ENCODE measurements at regions not wholly inside any gene's neighbourhood (a gene's known extent, or its start where the extent isn't known, plus 50 kb on each side); places are given as distances from the start of the nearest gene placed in this dataset.
"Not testable (repeated sequence)": the region's sequence is repeated elsewhere in the genome, so short reads cannot be mapped to it uniquely, and the experiment has no call there.

DNA sequence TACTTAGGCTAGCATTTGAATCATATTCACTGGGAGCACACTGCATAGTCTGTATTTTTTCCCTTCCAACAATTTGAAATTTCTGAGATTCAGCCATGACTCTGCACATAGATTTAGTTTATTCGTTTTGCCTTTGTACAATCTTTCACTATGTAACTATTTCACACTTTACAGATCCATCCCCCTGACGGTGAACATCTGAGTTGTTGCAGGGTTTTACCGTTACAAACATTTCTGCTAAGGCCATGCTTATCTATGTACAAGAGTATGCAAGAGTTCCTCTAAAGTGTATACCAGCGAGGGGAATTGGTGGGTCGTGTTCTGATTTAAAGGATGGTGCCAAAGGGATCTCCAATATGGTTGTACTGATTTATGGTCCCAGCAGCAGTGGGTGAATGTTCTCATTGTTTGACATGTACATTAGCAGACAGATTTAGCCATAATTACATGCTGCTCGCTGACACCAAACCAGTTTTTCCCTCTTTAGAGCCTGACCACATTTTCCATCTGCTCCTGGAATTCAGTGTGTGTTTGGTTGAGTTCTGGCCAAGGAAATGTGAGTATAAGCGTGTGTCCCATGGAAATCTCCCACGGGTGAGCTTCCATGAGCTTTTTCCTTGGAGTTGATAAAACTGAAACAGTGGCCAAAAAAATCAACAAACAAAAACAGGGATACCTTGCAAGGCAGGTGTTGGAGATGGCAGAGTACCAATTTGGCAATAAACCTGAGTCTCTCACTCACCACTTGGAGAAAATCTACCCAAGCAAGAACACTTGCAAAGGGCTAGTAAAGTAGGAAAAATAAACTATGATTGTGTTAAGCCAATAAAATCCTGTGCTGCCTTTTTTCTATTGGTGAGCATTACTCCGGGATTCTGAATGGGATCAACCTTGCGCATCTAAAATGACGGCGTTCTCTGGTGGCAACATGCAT is 149.7 kb upstream of the MXRA5 start:
- Mint-ChIP-seq H3K27me3 (peaks cover 0 to 14% (median 0%) of the 10 kb centered on the region in 5 donors), H3K9me3 (peaks cover 0 to 26% (median 2%) of the 10 kb centered on the region in 9 donors)
- DNase-seq, ATAC-seq, H3K36me3 Mint-ChIP-seq, H3K4me3 Mint-ChIP-seq, H3K27ac Mint-ChIP-seq, H3K4me1 Mint-ChIP-seq, POLR2A ChIA-PET: not testable (repeated sequence)

GRCh38 chrX:3493605-3494004 is 147.2 kb upstream of the MXRA5 start:
- H3K27me3 Mint-ChIP-seq, result peaks cover 0 to 14% (median 0%) of the 10 kb centered on the region in 5 donors
- peaks cover 0 to 2% (median 0%) of the 10 kb centered on the region in 4 donors for H3K4me1 Mint-ChIP-seq
- peaks cover 0 to 7% (median 0%) of the 10 kb centered on the region in 3 donors for H3K36me3 Mint-ChIP-seq
- POLR2A ChIA-PET, result no interaction called here
- H3K4me3 Mint-ChIP-seq, result no peak overlapping the region
- ATAC-seq (no peak), DNase-seq (no peak)
- peaks cover 0 to 19% (median 2%) of the 10 kb centered on the region in 9 donors for H3K9me3 Mint-ChIP-seq
- H3K27ac Mint-ChIP-seq, result no peak overlapping the region

- H3K9me3 Mint-ChIP-seq, result peaks cover 0 to 4% (median 0%) of the 10 kb centered on the region in 9 donors
- DNase-seq (no peak), ATAC-seq (no peak)
- POLR2A ChIA-PET, result no interaction called here
- H3K4me1 Mint-ChIP-seq, result peaks cover 0 to 2% (median 0%) of the 10 kb centered on the region in 4 donors
- no peaks in the 10 kb centered on the region for H3K36me3 Mint-ChIP-seq
- no peak overlapping the region for H3K27ac Mint-ChIP-seq
- H3K4me3 Mint-ChIP-seq, result no peak overlapping the region
- H3K27me3 Mint-ChIP-seq, result peaks cover 0 to 11% (median 0%) of the 10 kb centered on the region in 5 donors
These were observed 139.3 kb upstream of the MXRA5 start for GRCh38 chrX:3485727-3486126.

DNA sequence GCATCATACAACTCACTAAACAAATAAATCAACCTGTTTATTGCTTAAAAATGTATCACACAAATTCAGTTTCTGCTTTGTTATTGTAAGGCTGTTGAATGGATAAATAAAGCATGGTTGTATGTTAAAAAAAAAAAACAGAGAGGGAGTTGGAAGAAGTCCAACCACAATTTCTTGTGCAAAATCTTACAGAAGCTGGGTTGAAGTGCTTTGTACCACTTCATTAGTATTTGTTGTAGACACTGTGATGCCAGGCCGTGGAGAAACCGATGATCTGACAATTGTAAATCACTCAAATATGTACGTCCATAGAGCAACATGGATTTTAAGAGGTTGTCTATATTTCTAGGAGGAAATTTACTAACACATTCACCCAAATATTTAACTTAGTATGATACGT is 132.6 kb upstream of the MXRA5 start:
- H3K36me3 Mint-ChIP-seq, result no peaks in the 10 kb centered on the region
- no peaks in the 10 kb centered on the region for H3K4me1 Mint-ChIP-seq
- peaks cover 0 to 14% (median 4%) of the 10 kb centered on the region in 9 donors for H3K9me3 Mint-ChIP-seq
- H3K27me3 Mint-ChIP-seq, result peaks cover 0 to 8% (median 0%) of the 10 kb centered on the region in 5 donors
- ATAC-seq (no peak), DNase-seq (no peak)
- H3K4me3 Mint-ChIP-seq, result no peak overlapping the region
- no peak overlapping the region for H3K27ac Mint-ChIP-seq
- POLR2A ChIA-PET, result no interaction called here

GRCh38 chrX:3476973-3477372 is 130.5 kb upstream of the MXRA5 start:
- Mint-ChIP-seq H3K4me1 (no peaks in the 10 kb centered on the region), H3K27me3 (peaks cover 0 to 9% (median 0%) of the 10 kb centered on the region in 5 donors), H3K9me3 (peaks cover 0 to 14% (median 4%) of the 10 kb centered on the region in 9 donors), H3K36me3 (no peaks in the 10 kb centered on the region), H3K4me3 (no peak overlapping the region), H3K27ac (no peak overlapping the region)
- no peak for DNase-seq
- POLR2A ChIA-PET, result no interaction called here
- ATAC-seq, result no peak

DNA sequence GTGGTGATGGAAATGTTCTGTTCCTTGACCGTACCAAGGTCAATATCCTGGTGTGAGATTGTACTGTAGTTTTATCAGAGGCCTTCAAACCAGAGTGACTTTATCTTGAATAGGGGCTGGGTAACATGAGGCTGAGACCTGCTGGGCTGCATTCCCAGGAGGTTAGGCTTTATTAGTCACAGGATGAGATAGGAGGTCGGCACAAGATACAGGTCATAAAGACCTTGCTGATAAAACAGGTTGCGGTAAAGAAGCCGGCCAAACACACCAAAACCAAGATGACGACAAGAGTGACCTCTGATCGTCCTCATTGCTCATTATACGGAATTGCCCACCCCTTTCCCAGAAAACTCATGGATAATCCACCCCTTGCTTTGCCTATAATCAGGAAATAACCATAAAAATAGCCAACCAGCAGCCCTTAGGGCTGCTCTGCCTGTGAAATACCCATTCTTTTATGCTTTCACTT is 123.8 kb upstream of the MXRA5 start:
- H3K4me1 Mint-ChIP-seq, H3K4me3 Mint-ChIP-seq, POLR2A ChIA-PET, H3K36me3 Mint-ChIP-seq, ATAC-seq, H3K27ac Mint-ChIP-seq, DNase-seq, H3K27me3 Mint-ChIP-seq: not testable (repeated sequence)
- peaks cover 0 to 14% (median 0%) of the 10 kb centered on the region in 9 donors for H3K9me3 Mint-ChIP-seq

DNA sequence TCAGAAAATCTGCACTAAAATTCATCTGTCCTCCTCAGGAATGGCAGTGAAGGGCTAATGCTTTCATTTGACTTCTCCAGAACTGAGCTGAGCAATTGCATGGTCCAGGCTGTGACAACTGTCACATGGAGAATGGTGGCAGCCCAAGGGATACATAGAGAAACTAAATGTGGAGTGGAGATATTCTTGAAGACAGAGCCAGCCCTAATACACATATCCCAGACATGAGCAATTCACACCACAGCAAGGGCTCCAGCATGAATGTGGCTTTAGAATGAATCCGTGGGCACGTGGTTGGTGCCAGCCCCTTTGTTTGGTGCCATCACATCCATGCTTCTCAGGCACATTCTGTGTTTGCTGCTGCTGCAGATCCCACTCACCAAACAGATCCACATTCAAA is 121.6 kb upstream of the MXRA5 start:
- DNase-seq, result no peak
- Mint-ChIP-seq H3K4me3 (no peak overlapping the region), H3K27ac (no peak overlapping the region), H3K4me1 (no peaks in the 10 kb centered on the region), H3K36me3 (peaks cover 0 to 4% (median 0%) of the 10 kb centered on the region in 3 donors), H3K9me3 (peaks cover 0 to 9% (median 0%) of the 10 kb centered on the region in 9 donors), H3K27me3 (peaks cover 0 to 4% (median 0%) of the 10 kb centered on the region in 5 donors)
- ATAC-seq, result no peak
- POLR2A ChIA-PET, result no interaction called here

DNA sequence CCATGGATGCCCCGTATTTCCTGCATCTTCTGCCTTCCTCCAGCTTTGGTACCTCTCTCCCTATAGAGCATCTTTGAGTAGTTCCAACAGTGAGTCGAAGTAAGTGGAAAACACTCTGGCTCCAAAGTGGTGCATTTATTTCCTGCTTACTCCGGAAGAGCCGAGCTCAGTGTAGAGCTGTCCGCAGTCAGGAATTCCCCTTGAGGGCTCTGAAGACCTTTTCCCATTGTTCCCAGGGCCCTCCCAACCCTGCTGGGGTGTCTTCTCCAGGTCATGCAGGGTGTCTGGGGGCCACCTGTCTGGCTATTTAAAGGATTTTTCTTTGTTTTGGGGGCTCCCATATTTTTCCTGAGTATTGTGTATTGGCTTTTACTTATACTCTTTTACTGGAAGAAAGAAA is 118.6 kb upstream of the MXRA5 start:
- DNase-seq (no peak), ATAC-seq (no peak)
- H3K4me3 Mint-ChIP-seq, result no peak overlapping the region
- H3K9me3 Mint-ChIP-seq, result peaks cover 0 to 17% (median 0%) of the 10 kb centered on the region in 9 donors
- H3K36me3 Mint-ChIP-seq, result peaks cover 0 to 4% (median 0%) of the 10 kb centered on the region in 3 donors
- H3K27ac Mint-ChIP-seq, result no peak overlapping the region
- POLR2A ChIA-PET, result no interaction called here
- H3K27me3 Mint-ChIP-seq, result peaks cover 0 to 4% (median 0%) of the 10 kb centered on the region in 5 donors
- H3K4me1 Mint-ChIP-seq, result no peaks in the 10 kb centered on the region

DNA sequence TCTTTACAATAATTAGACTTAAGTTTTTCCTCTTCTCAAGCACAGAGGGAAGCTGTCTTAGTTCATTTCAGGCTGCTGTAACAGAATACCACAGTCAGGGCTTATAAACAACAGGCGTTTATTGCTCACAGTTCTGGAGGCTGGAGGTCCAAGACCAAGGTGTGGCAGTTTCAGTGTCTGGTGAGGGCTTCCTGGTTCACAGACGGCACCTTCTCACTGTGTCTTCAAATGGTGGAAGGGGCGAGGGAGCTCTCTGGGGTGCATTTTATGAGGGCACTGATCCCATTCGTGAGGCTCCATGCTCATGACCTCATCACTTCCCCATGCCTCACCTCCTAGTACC is 115.7 kb upstream of the MXRA5 start:
- Mint-ChIP-seq H3K4me3 (no peak overlapping the region), H3K27me3 (peaks cover 0 to 4% (median under 1%) of the 10 kb centered on the region in 5 donors), H3K9me3 (peaks cover 0 to 16% (median 1%) of the 10 kb centered on the region in 9 donors), H3K4me1 (no peaks in the 10 kb centered on the region), H3K27ac (no peak overlapping the region), H3K36me3 (no peaks in the 10 kb centered on the region)
- DNase-seq (no peak), ATAC-seq (no peak)
- POLR2A ChIA-PET, result no interaction called here

DNA sequence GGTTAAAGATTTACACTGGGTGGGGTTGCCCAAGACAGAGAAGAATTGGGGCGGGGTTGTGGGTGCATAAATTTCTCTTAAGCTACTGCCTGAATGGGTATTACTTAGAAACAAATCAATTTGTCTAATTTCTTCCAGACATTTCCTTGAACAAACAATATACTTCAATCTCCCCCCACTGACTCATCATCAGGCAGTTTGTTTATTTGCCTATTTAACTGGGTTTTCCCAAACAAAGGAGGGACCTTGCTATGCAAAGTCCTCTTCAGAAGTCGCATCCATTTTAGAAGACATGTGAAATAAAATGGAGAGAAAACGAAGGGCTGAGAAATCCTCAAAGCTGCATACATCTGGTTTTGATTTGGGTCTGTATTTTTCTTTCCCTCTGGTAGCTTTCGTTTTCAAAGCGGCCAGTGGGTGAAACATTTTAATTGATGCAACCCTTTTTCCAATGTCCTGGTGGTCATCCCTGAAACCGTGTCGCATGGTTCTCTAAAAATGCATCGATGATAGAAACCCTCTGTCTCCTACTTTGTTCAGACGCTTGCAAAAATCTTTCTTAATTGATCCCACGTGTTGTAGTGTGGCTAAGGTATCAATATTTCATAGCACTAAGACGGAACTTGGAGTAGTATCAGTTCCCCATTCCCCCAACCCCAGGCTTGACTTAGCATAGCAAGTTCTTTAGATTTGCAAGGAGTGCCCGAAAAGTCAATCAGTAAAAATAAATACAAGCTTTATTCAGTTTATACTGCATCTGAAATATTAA is 115.1 kb upstream of the MXRA5 start:
- DNase-seq (no peak), ATAC-seq (no peak)
- H3K9me3 Mint-ChIP-seq, result peaks cover 0 to 16% (median 3%) of the 10 kb centered on the region in 9 donors
- H3K27me3 Mint-ChIP-seq, result peaks cover 0 to 4% (median 2%) of the 10 kb centered on the region in 5 donors
- no peaks in the 10 kb centered on the region for H3K4me1 Mint-ChIP-seq
- H3K27ac Mint-ChIP-seq, result no peak overlapping the region
- POLR2A ChIA-PET, result no interaction called here
- no peaks in the 10 kb centered on the region for H3K36me3 Mint-ChIP-seq
- H3K4me3 Mint-ChIP-seq, result no peak overlapping the region

- H3K9me3 Mint-ChIP-seq, result peaks cover 0 to 16% (median 2%) of the 10 kb centered on the region in 9 donors
- H3K36me3 Mint-ChIP-seq, result no peaks in the 10 kb centered on the region
- H3K27me3 Mint-ChIP-seq, result peaks cover 0 to 4% (median 4%) of the 10 kb centered on the region in 5 donors
- no peaks in the 10 kb centered on the region for H3K4me1 Mint-ChIP-seq
- no peak for ATAC-seq
- DNase-seq, result no peak
- POLR2A ChIA-PET, result no interaction called here
- H3K4me3 Mint-ChIP-seq, result no peak overlapping the region
- H3K27ac Mint-ChIP-seq, result no peak overlapping the region
These were observed 109.3 kb upstream of the MXRA5 start for GRCh38 chrX:3455796-3456195.

DNA sequence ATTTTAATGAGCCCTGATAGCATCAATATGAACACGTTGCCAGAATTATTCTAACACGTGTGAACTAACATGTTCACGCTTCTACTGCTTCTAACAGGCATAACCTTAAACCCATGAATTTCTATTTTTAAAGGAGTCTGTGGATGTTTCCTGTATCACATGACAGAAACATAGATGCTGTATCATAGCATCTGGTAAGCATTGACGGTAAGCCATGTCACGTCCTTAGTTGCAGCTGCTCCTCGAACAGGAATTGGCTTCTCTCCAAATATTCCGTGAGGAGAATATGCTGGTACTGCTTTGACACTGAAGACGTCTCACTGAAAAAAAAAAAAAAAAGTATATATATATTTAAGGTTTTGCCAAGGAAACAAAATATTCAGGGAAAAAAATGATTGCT is 105.1 kb upstream of the MXRA5 start:
- H3K36me3 Mint-ChIP-seq, result no peaks in the 10 kb centered on the region
- no peak overlapping the region for H3K27ac Mint-ChIP-seq
- H3K9me3 Mint-ChIP-seq, result peaks cover 0 to 8% (median 0%) of the 10 kb centered on the region in 9 donors
- ATAC-seq, result no peak
- H3K27me3 Mint-ChIP-seq, result peaks cover 0 to 5% (median 2%) of the 10 kb centered on the region in 5 donors
- no peak overlapping the region for H3K4me3 Mint-ChIP-seq
- no peaks in the 10 kb centered on the region for H3K4me1 Mint-ChIP-seq
- POLR2A ChIA-PET, result no interaction called here
- DNase-seq, result no peak
